GM12872 (cell line): ENCODE measurements at regions not wholly inside any gene's neighbourhood (a gene's known extent, or its start where the extent isn't known, plus 50 kb on each side); places are given as distances from the start of the nearest gene placed in this dataset.

Experiments used
- TF ChIP-seq, protein P1 (sequence below): IDR thresholded peaks from 3 replicates; pipeline ENCODE4 v1.5.1; 2011; ENCODE audit warnings: low read depth, mild to moderate bottlenecking, low read length, moderate library complexity; ENCODE audit not compliant: insufficient read depth

DNA sequence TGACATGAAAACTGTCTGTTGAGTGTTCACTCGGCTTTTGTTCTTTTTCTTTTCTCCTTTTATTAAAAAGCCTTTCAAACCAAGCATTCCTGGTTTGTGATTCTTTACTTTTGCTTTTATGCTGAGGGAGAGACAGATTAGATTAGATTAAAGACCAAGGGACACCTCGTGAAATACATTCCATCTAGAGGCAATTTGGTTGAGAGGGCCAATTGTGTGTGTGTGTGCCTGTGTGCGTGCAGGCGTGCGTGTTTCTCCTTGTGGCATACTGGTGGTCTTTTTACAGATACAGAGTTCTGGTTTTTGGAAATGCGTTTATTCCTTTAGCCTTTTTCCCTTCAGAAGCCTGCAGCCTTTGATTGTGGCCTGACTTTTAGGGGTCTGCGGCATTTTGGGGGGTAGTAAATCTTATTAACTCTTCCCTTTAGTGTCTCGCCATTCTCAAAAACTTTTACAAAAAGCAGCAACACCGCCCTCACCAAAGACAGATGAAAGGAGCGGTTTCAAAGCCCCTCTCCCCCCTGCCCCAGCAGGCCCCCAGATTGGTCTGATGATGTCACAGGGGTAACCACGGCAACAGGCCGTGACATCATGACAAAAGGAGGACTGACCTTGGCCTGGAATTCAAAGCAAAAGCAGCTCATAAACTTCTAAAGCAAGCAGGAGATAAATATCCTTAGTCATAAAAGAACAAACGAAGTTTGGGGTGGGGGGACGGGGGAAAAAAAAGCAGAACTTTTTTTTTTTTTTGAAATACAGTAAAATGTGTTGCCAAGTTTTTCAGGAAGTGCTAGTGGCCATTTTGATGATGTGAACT lies 84.1 kb upstream of the TBX3 start:
- TF ChIP-seq, protein P1, sequence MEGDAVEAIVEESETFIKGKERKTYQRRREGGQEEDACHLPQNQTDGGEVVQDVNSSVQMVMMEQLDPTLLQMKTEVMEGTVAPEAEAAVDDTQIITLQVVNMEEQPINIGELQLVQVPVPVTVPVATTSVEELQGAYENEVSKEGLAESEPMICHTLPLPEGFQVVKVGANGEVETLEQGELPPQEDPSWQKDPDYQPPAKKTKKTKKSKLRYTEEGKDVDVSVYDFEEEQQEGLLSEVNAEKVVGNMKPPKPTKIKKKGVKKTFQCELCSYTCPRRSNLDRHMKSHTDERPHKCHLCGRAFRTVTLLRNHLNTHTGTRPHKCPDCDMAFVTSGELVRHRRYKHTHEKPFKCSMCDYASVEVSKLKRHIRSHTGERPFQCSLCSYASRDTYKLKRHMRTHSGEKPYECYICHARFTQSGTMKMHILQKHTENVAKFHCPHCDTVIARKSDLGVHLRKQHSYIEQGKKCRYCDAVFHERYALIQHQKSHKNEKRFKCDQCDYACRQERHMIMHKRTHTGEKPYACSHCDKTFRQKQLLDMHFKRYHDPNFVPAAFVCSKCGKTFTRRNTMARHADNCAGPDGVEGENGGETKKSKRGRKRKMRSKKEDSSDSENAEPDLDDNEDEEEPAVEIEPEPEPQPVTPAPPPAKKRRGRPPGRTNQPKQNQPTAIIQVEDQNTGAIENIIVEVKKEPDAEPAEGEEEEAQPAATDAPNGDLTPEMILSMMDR, result no peak

DNA sequence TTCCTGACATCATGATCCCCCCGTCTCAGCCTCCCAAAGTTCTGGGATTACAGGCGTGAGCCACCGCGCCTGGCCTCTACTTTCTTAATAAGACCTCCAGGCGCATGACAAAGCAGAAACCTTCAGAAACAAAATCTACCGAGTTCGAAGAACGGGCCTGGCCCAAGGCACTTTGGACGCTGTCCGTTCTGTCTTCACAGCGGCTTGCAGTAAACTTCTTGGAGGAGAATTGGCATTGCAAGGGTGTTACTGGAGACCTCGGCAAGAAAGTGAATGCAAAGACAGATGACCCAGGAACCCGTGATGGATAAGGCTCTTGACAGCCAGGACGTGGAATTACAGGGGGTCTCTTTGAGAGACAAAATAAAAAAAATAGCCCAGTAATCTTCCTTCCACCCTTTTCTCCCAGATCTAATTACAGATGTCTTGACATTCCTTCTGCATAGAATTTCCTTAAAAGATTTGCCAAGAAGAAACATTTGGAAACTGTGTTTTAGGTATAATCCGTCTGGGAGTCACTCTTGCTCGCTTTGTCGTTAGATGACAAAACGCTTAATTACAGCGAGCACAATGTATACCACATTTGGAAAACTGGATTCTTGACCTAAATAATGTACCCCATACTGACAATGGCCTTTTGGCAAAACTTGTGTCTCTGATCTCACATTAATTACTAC lies 83.2 kb upstream of the TBX3 start:
- TF ChIP-seq, protein P1, result no peak

DNA sequence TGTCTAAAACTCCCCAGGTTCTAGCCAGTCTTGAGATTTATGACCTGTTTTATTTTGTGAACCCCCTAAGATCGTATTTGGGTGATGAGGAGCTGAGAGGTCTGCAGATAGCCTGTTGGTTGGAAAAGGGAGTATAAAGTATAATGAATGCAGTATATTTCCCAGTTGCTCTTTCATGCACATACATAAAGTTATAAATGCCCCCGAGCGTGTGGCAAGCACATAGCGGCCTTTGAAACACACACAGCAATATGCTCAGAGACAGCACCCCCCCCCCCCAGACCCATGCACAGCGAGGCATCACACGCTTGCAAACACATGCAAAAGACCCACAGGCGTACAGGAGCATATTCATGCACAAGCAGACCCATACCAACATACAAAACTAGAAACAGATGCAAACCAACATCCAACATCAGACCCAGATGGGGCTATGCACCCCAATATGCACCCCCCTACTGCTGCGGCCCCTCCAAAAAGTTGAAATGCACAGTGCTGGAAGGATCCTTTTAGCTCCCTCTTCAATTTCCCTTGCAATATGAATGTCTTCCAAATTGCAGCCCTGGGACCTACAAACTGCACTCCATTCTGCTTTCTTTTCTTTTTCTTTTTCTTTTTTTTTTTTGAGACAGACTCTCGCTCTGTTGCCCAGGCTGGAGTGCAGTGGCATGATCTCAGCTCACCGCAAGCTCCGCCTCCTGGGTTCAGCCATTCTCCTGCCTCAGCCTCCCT lies 82.2 kb upstream of the TBX3 start:
- TF ChIP-seq, protein P1, result no peak

DNA sequence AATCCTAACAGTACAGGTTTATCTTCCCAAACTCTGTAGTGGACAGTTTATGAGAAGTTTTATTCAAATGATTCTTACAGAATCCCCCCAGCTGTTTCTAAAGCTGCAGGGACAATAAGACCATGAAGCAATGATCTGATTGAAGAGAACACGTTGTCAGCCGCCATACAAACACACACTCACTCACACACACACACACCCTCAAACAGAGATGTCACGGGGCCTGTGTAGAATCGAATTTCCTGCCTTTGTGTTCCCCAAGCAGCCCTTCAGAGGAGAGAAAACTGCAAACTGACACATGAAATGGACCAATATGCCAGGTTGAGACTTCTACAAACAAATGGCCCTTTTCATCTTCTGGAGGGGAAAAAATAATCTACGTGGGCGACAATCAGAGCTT lies 80.5 kb upstream of the TBX3 start:
- TF ChIP-seq, protein P1, result no peak

DNA sequence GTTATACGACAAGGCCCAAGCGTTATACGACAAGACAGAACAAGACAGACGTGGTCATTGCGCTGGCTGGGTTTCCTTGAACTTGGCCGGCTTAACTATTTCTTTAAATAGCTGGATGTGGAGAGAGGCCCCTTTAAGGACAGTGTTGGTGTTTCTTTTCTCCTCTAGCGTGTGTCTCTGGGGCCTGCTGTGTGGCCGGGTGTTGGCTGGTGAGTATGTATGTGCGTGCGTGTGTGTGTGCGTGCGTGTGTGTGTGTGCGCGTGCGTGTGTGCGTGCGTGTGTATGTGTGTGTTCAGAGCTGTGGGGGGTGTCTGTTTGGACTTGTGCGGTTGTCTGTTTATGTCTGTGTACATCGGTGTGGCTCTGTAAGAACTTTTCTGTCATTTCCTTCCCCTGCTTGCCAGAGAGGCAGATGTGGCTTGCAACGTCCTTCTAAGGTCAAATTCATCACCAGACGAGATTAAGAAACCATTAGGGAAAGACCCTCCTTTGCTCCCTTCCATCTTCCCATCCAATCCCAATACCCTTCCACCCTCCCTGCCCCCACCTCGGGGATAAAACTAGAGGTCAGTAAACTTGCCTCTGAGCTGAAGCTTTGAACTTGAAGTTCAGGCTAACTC lies 78.6 kb upstream of the TBX3 start:
- TF ChIP-seq, protein P1, result no peak

DNA sequence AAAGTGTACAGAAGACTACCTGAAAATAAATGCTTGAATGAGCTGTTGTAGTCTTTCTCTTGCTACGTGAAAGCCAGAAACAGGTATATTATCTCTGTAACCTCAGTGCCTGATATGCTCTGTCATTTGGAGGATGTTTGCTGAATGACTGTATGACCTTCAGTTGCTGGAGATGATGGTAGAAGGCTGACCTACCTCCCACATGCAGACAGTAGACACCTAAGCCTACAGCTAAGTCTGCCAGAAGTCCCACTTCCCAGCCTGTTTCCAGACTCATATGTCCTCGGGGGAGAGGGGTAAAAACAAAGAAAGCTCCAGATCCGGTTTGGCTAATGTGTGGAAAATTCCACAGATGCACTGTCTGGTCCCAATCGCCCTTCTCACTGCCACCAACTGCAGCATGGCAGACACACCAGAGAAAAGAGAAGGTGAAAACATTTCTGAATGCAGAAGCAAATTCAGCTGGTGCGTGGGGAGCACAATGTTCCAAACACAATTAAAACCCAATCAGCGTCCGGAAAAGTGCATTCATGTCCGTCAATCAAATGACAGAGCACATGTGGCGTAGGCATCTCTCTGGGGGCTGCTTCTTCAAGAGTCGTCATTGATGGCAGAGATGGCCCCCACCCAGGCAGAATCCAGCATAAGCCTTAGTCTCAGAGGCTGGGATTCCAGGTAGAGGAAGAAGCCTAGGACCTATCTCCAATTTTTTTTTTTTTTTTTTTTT lies 76.3 kb upstream of the TBX3 start:
- TF ChIP-seq, protein P1, result no peak
